Adrenal gland (tissue), 5 donors: ENCODE measurements at regions not wholly inside any gene's neighbourhood (a gene's known extent, or its start where the extent isn't known, plus 50 kb on each side); places are given as distances from the start of the nearest gene placed in this dataset.

Experiments used
- POLR2A ChIP-seq, 2 donors: fragments of 450-650 bp; IDR thresholded peaks; one replicate each; pipeline ENCODE4 v1.6.1; 2017; ENCODE audit warnings: antibody characterized with exemption in 2 of 2, mild to moderate bottlenecking in 2 of 2, moderate library complexity in 1 of 2
- TF ChIP-seq, protein P1 (sequence below), 6 experiments: fragments of 450-650 bp in 4 of 6; fragments of 200-600 bp in 2 of 6; sonication (generic) in 1 of 6; IDR thresholded peaks; 1 replicate in 5 of 6; 2 replicates in 1 of 6; pipeline versions ENCODE4 v1.5.1 to v1.8.0; 2016 to 2021; ENCODE audit warnings: antibody characterized with exemption in 6 of 6, mild to moderate bottlenecking in 2 of 6, moderate library complexity in 1 of 6
- donor health status: DM: no; HTN: no; CAD: no.

DNA sequence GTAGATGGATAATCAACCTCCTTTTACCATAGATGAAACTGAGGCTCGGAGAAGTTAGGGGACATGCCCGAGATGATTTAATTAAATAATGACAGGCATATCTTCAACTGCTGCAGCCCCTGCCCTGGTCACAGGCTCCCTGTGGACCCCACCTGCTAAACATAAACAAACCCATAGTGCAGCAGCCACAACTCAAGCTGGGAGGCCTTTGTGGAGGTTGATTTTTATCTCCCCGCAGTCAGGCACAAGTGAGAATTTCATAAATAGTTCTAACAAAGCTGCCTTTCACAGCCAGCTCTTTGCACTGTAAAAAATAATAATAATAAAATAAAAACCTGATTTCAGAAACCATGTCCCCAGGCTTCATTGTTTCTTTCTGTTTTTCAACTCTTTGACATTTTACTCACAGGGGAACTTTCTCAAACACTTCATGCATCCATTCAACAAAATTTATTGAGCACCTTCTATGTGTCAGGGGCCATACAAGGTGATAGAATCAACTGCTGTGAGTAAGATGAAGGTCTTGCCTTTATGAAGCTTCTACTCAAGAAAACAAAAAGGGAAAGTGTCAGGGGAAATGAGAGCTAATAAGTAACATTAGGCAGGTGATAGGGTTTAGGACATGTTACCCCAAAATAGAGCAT lies 393.6 kb upstream of the PROK2 start:
- no peak for TF ChIP-seq POLR2A (IDR thresholded peaks at IDR 0.05)
- TF ChIP-seq, protein P1, sequence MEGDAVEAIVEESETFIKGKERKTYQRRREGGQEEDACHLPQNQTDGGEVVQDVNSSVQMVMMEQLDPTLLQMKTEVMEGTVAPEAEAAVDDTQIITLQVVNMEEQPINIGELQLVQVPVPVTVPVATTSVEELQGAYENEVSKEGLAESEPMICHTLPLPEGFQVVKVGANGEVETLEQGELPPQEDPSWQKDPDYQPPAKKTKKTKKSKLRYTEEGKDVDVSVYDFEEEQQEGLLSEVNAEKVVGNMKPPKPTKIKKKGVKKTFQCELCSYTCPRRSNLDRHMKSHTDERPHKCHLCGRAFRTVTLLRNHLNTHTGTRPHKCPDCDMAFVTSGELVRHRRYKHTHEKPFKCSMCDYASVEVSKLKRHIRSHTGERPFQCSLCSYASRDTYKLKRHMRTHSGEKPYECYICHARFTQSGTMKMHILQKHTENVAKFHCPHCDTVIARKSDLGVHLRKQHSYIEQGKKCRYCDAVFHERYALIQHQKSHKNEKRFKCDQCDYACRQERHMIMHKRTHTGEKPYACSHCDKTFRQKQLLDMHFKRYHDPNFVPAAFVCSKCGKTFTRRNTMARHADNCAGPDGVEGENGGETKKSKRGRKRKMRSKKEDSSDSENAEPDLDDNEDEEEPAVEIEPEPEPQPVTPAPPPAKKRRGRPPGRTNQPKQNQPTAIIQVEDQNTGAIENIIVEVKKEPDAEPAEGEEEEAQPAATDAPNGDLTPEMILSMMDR (IDR thresholded peaks at IDR 0.05), result no peak
